ENCODE measurements at regions not wholly inside any gene's neighbourhood (a gene's known extent, or its start where the extent isn't known, plus 50 kb on each side); places are given as distances from the start of the nearest gene placed in this dataset.

- H3K27me3 ChIP-seq (ENCODE audit: insufficient read depth, low read length, poor library complexity, severe bottlenecking) = no peaks in the 10 kb centered on the region
- no peaks in the 10 kb centered on the region for H4K20me1 ChIP-seq (ENCODE audit: insufficient read depth, low read length, poor library complexity, severe bottlenecking)
- H3K9ac ChIP-seq (ENCODE audit: low read depth, low read length, poor library complexity, severe bottlenecking) = no peak overlapping the region
- no peaks in the 10 kb centered on the region for H3K9me2 ChIP-seq (replicated peaks; ENCODE audit: low read depth, low read length)
- no peak overlapping the region for H3K4me3 ChIP-seq (ENCODE audit: low read length, poor library complexity, severe bottlenecking)
- no peaks in the 10 kb centered on the region for H3K36me3 ChIP-seq (ENCODE audit: insufficient read depth, low read length)
- H3K79me2 ChIP-seq (ENCODE audit: insufficient read depth, low read length) = no peaks in the 10 kb centered on the region
- H3F3A ChIP-seq (ENCODE audit: low read depth) = no peaks in the 10 kb centered on the region
- H3K9me3 ChIP-seq (ENCODE audit: insufficient read depth, low read depth, low read length) = no peaks in the 10 kb centered on the region
- no peak for TF ChIP-seq EZH2phosphoT487 (IDR thresholded peaks at IDR 0.05; ENCODE audit: borderline replicate concordance)
- no peak for TF ChIP-seq CTCF (conservative IDR thresholded peaks at IDR 0.05; ENCODE audit: low read length)
- H3K4me1 ChIP-seq (ENCODE audit: insufficient read depth, low read length, poor library complexity, severe bottlenecking) = peaks cover 3% of the 10 kb centered on the region
- H3K4me2 ChIP-seq (ENCODE audit: low read depth, low read length, poor library complexity, severe bottlenecking) = no peak overlapping the region
- no peak overlapping the region for H2AFZ ChIP-seq (ENCODE audit: low read length)
Observed at GRCh38 chr3:76866729-76867408, 173.0 kb upstream of the ROBO2 start.

DNA sequence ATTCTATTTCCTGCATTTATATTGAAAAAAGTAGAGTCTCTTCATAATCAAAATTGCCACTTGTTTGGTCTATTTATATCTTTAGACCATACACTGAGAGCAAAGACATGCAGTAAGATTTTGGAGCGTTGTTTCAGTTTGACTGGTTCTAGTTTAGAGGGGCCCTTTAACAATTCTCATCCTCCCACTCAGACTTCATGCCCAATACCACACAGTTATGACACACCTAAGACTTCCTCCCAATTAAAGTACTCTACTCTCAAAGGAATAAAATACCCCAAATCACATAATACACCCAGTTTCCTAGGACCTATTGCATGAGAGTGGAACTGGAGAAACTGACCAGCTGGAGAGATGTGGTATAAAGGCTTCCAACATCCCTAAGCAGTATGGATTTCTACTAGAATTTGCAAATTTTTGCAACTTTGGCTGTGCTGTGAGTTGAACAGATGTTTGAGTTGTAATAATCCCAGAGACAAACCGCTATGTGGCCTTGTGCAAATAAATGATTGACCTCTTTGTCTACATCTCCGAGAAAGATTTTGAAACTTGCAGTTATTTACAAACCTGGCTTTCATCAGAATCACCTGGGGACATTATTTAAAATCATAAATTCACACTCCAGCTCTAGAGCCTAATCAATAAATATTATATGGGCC is 170.0 kb upstream of the ROBO2 start:
- H3K9ac ChIP-seq (ENCODE audit: low read depth, low read length, poor library complexity, severe bottlenecking) = no peak overlapping the region
- H3K79me2 ChIP-seq (ENCODE audit: insufficient read depth, low read length) = no peaks in the 10 kb centered on the region
- H3K36me3 ChIP-seq (ENCODE audit: insufficient read depth, low read length) = no peaks in the 10 kb centered on the region
- no peak overlapping the region for H3K4me2 ChIP-seq (ENCODE audit: low read depth, low read length, poor library complexity, severe bottlenecking)
- H3K4me1 ChIP-seq (ENCODE audit: insufficient read depth, low read length, poor library complexity, severe bottlenecking) = no peaks in the 10 kb centered on the region
- TF ChIP-seq CTCF (conservative IDR thresholded peaks at IDR 0.05; ENCODE audit: low read length) (no peak), EZH2phosphoT487 (IDR thresholded peaks at IDR 0.05; ENCODE audit: borderline replicate concordance) (no peak)
- H3F3A ChIP-seq (ENCODE audit: low read depth) = no peaks in the 10 kb centered on the region
- H2AFZ ChIP-seq (ENCODE audit: low read length) = no peak overlapping the region
- H3K4me3 ChIP-seq (ENCODE audit: low read length, poor library complexity, severe bottlenecking) = no peak overlapping the region
- H4K20me1 ChIP-seq (ENCODE audit: insufficient read depth, low read length, poor library complexity, severe bottlenecking) = no peaks in the 10 kb centered on the region
- no peaks in the 10 kb centered on the region for H3K9me3 ChIP-seq (ENCODE audit: insufficient read depth, low read depth, low read length)
- no peaks in the 10 kb centered on the region for H3K9me2 ChIP-seq (replicated peaks; ENCODE audit: low read depth, low read length)
- H3K27me3 ChIP-seq (ENCODE audit: insufficient read depth, low read length, poor library complexity, severe bottlenecking) = no peaks in the 10 kb centered on the region

DNA sequence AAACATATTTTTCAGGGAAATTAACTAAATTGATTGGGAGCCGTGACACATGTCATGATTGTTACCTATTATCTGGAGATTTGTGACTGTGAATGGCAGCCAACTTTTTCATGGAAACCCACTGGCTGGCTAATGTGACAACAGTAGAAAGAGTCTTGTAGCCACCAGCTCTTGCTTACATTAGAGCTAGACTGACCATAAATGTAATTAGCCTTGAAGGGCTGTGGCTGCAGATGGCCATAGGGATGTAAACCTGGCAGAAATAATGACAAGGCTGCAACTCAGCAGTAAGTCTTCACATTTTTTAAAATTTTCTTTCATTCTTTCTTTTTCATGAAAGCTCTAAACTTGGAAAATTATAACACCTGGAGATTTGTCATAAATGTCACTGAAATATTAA is 168.2 kb upstream of the ROBO2 start:
- Histone ChIP-seq H3F3A (ENCODE audit: low read depth) (no peaks in the 10 kb centered on the region), H3K4me1 (ENCODE audit: insufficient read depth, low read length, poor library complexity, severe bottlenecking) (no peaks in the 10 kb centered on the region), H3K79me2 (ENCODE audit: insufficient read depth, low read length) (no peaks in the 10 kb centered on the region), H4K20me1 (ENCODE audit: insufficient read depth, low read length, poor library complexity, severe bottlenecking) (no peaks in the 10 kb centered on the region), H2AFZ (ENCODE audit: low read length) (no peak overlapping the region), H3K36me3 (ENCODE audit: insufficient read depth, low read length) (no peaks in the 10 kb centered on the region), H3K9ac (ENCODE audit: low read depth, low read length, poor library complexity, severe bottlenecking) (no peak overlapping the region), H3K9me2 (replicated peaks; ENCODE audit: low read depth, low read length) (no peaks in the 10 kb centered on the region), H3K27me3 (ENCODE audit: insufficient read depth, low read length, poor library complexity, severe bottlenecking) (no peaks in the 10 kb centered on the region), H3K4me3 (ENCODE audit: low read length, poor library complexity, severe bottlenecking) (no peak overlapping the region), H3K4me2 (ENCODE audit: low read depth, low read length, poor library complexity, severe bottlenecking) (no peak overlapping the region), H3K9me3 (ENCODE audit: insufficient read depth, low read depth, low read length) (no peaks in the 10 kb centered on the region)
- no peak for TF ChIP-seq CTCF (conservative IDR thresholded peaks at IDR 0.05; ENCODE audit: low read length)
- no peak for TF ChIP-seq EZH2phosphoT487 (IDR thresholded peaks at IDR 0.05; ENCODE audit: borderline replicate concordance)

Data from Loucy (cell line).